SK-N-SH (cell line): ENCODE measurements at regions not wholly inside any gene's neighbourhood (a gene's known extent, or its start where the extent isn't known, plus 50 kb on each side); places are given as distances from the start of the nearest gene placed in this dataset.

ENCODE experiments used
- RCOR1 ChIP-seq: fragments of 150-350 bp; IDR thresholded peaks from 2 replicates; pipeline ENCODE4 v1.6.1; 2017; ENCODE audit warnings: antibody characterized with exemption, low read length
- RFX5 ChIP-seq: IDR thresholded peaks from 2 replicates; pipeline ENCODE4 v1.6.1; 2012; ENCODE audit warnings: mild to moderate bottlenecking, improper control_type of control experiment, low read length
- TAF1 ChIP-seq: IDR thresholded peaks from 2 replicates; pipeline ENCODE4 v1.6.1; 2012; ENCODE audit warnings: low read depth, mild to moderate bottlenecking, low read length, moderate library complexity, borderline replicate concordance
- TF ChIP-seq, protein P1 (sequence below): fragments of 200-600 bp; sonication (generic); IDR thresholded peaks from 2 replicates; pipeline ENCODE4 v1.6.1; 2017; ENCODE audit warnings: antibody characterized with exemption, mild to moderate bottlenecking, moderate library complexity
- TF ChIP-seq, protein P2 (sequence below): IDR thresholded peaks from 2 replicates; pipeline ENCODE4 v1.6.1; 2012; ENCODE audit warnings: mild to moderate bottlenecking, low read depth, low read length, moderate library complexity
- TF ChIP-seq, protein P3 (sequence below): fragments of 150-350 bp; IDR thresholded peaks from 2 replicates; pipeline ENCODE4 v1.6.1; 2017; ENCODE audit warnings: antibody characterized with exemption, low read length, low read depth, borderline replicate concordance
- TF ChIP-seq, protein P4 (sequence below): IDR thresholded peaks from 2 replicates; pipeline ENCODE4 v1.4.0; 2012; ENCODE audit warnings: low read depth

DNA sequence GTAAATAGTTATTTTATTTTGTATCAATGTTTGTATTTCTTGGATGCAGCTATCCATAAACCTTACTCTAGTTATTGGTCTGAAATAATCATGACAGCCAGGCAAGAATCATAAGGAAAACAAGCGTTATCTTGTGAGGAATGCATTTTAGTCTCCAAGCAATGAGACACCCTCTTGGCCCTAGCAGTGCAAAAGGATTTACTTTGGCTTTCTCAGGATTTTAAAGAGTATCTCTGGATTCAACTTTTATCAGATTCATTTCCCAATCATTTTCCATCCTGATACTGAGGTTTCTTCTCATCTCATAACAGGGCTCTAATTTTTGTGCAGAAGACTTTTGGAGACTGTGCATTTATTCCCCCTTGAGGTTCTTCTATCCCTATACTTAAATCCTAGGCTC lies 480.8 kb downstream of the TMX3 start:
- TF ChIP-seq RCOR1 (no peak), RFX5 (no peak), TAF1 (no peak)
- TF ChIP-seq, protein P1, sequence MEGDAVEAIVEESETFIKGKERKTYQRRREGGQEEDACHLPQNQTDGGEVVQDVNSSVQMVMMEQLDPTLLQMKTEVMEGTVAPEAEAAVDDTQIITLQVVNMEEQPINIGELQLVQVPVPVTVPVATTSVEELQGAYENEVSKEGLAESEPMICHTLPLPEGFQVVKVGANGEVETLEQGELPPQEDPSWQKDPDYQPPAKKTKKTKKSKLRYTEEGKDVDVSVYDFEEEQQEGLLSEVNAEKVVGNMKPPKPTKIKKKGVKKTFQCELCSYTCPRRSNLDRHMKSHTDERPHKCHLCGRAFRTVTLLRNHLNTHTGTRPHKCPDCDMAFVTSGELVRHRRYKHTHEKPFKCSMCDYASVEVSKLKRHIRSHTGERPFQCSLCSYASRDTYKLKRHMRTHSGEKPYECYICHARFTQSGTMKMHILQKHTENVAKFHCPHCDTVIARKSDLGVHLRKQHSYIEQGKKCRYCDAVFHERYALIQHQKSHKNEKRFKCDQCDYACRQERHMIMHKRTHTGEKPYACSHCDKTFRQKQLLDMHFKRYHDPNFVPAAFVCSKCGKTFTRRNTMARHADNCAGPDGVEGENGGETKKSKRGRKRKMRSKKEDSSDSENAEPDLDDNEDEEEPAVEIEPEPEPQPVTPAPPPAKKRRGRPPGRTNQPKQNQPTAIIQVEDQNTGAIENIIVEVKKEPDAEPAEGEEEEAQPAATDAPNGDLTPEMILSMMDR = no peak
- TF ChIP-seq, protein P2, sequence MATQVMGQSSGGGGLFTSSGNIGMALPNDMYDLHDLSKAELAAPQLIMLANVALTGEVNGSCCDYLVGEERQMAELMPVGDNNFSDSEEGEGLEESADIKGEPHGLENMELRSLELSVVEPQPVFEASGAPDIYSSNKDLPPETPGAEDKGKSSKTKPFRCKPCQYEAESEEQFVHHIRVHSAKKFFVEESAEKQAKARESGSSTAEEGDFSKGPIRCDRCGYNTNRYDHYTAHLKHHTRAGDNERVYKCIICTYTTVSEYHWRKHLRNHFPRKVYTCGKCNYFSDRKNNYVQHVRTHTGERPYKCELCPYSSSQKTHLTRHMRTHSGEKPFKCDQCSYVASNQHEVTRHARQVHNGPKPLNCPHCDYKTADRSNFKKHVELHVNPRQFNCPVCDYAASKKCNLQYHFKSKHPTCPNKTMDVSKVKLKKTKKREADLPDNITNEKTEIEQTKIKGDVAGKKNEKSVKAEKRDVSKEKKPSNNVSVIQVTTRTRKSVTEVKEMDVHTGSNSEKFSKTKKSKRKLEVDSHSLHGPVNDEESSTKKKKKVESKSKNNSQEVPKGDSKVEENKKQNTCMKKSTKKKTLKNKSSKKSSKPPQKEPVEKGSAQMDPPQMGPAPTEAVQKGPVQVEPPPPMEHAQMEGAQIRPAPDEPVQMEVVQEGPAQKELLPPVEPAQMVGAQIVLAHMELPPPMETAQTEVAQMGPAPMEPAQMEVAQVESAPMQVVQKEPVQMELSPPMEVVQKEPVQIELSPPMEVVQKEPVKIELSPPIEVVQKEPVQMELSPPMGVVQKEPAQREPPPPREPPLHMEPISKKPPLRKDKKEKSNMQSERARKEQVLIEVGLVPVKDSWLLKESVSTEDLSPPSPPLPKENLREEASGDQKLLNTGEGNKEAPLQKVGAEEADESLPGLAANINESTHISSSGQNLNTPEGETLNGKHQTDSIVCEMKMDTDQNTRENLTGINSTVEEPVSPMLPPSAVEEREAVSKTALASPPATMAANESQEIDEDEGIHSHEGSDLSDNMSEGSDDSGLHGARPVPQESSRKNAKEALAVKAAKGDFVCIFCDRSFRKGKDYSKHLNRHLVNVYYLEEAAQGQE = no peak
- TF ChIP-seq, protein P3, sequence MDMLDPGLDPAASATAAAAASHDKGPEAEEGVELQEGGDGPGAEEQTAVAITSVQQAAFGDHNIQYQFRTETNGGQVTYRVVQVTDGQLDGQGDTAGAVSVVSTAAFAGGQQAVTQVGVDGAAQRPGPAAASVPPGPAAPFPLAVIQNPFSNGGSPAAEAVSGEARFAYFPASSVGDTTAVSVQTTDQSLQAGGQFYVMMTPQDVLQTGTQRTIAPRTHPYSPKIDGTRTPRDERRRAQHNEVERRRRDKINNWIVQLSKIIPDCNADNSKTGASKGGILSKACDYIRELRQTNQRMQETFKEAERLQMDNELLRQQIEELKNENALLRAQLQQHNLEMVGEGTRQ = no peak
- TF ChIP-seq, protein P4, sequence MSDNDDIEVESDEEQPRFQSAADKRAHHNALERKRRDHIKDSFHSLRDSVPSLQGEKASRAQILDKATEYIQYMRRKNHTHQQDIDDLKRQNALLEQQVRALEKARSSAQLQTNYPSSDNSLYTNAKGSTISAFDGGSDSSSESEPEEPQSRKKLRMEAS = no peak
